Gastrocnemius medialis (tissue), 4 donors: ENCODE measurements at regions not wholly inside any gene's neighbourhood (a gene's known extent, or its start where the extent isn't known, plus 50 kb on each side); places are given as distances from the start of the nearest gene placed in this dataset.

Experiments used
- ATAC-seq, 2 donors: fragments of 150-250 bp; one replicate each; pipeline ENCODE4 v1.9.1; 2016
- DNase-seq, 2 donors: peaks; one replicate each; pipeline ENCODE4 v3.0.0-alpha.2; 2019
- H3K27ac ChIP-seq, 4 donors: fragments of 200-600 bp; sonication (generic); 1 replicate in 1 of 4; 2 replicates in 3 of 4; pipeline ENCODE4 v1.5.1; 2016 to 2018; ENCODE audit warnings: mild to moderate bottlenecking in 2 of 4, moderate library complexity in 1 of 4
- H3K27me3 ChIP-seq, 3 donors: fragments of 200-600 bp; sonication (generic) in 2 of 3; 1 replicate in 1 of 3; 2 replicates in 2 of 3; pipeline versions ENCODE4 v1.5.1 to v1.6.0; 2016 to 2019; ENCODE audit warnings: mild to moderate bottlenecking in 1 of 3, moderate library complexity in 1 of 3
- H3K36me3 ChIP-seq, 2 donors: fragments of 200-600 bp; sonication (generic) in 1 of 2; one replicate each; pipeline ENCODE4 v1.5.1; 2017 to 2018
- H3K4me1 ChIP-seq, 2 donors: fragments of 200-600 bp; sonication (generic) in 1 of 2; one replicate each; pipeline ENCODE4 v1.5.1; 2016 to 2017; ENCODE audit warnings: mild to moderate bottlenecking in 2 of 2
- H3K4me3 ChIP-seq, 4 donors: fragments of 200-600 bp; sonication (generic) in 3 of 4; 1 replicate in 1 of 4; 2 replicates in 3 of 4; pipeline ENCODE4 v1.5.1; 2016 to 2019; ENCODE audit warnings: mild to moderate bottlenecking in 2 of 4
- H3K9me3 ChIP-seq, 3 donors: fragments of 200-600 bp; sonication (generic) in 2 of 3; 1 replicate in 1 of 3; 2 replicates in 2 of 3; pipeline ENCODE4 v1.5.1; 2016 to 2019
- CTCF ChIP-seq, 5 experiments: fragments of 450-650 bp in 3 of 5; fragments of 200-600 bp in 2 of 5; sonication (generic) in 2 of 5; IDR thresholded peaks in 4 of 5; conservative IDR thresholded peaks in 1 of 5; 1 replicate in 4 of 5; 2 replicates in 1 of 5; pipeline ENCODE4 v1.5.1; 2016 to 2019; ENCODE audit warnings: antibody characterized with exemption in 5 of 5, mild to moderate bottlenecking in 3 of 5, moderate library complexity in 3 of 5
- POLR2A ChIP-seq, 2 donors: fragments of 450-650 bp; IDR thresholded peaks; one replicate each; pipeline ENCODE4 v1.6.1; 2017; ENCODE audit warnings: antibody characterized with exemption in 2 of 2, mild to moderate bottlenecking in 2 of 2, moderate library complexity in 2 of 2
- in situ Hi-C, 4 donors: fragments of 200-750 bp; cut with MboI; loops; one replicate each; pipeline versions ENCODE4 v1.15.0 to v1.8.0; 2017; ENCODE audit warnings: low sequenced_read_pairs in 4 of 4
- intact Hi-C: fragments of 100-400 bp; cut with DNase I; formaldehyde crosslinking; loops from one replicate; pipeline ENCODE4 v1.15.1; 2023; ENCODE audit warnings: low total_unique reads

- Histone ChIP-seq H3K27ac (no peak overlapping the region), H3K9me3 (no peaks in the 10 kb centered on the region), H3K4me1 (no peaks in the 10 kb centered on the region), H3K4me3 (no peak overlapping the region), H3K27me3 (no peaks in the 10 kb centered on the region), H3K36me3 (no peaks in the 10 kb centered on the region)
- in situ Hi-C loops: no loop called here
- no peak for ATAC-seq
- TF ChIP-seq POLR2A (IDR thresholded peaks at IDR 0.05) (no peak), CTCF (IDR thresholded peaks at IDR 0.05 in 4 of 5, conservative IDR thresholded peaks at IDR 0.05 in 1 of 5) (no peak)
- DNase-seq: no peak
- intact Hi-C loops: no loop called here
Measured at GRCh38 chr14:79992407-79993198, 218.7 kb downstream of the DIO2 start.

DNA sequence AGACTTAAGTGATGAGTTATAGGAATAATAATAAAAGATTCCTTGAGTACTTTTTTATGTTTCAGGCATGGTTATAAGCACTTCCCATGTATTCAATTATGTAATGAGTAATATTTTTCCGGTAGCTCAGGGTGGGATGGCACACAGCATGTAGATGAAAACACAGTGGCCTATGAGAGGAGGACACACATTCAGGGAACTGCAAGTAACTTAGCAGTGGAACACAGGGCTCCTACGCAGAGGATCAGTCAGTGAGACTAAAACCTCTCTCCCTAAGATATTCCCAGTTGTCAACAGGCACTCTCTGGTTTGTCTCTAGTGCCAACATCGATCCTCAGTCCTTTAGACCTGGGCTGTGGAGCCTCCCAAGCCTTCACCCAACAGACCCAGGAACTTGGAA lies 219.4 kb downstream of the DIO2 start:
- ATAC-seq (no peak), DNase-seq (no peak)
- H3K36me3 ChIP-seq: no peaks in the 10 kb centered on the region
- in situ Hi-C loops: no loop called here
- H3K4me1 ChIP-seq: no peaks in the 10 kb centered on the region
- no peak overlapping the region for H3K4me3 ChIP-seq
- intact Hi-C loops: no loop called here
- TF ChIP-seq CTCF (IDR thresholded peaks at IDR 0.05 in 4 of 5, conservative IDR thresholded peaks at IDR 0.05 in 1 of 5) (no peak), POLR2A (IDR thresholded peaks at IDR 0.05) (no peak)
- H3K27me3 ChIP-seq: no peaks in the 10 kb centered on the region
- H3K27ac ChIP-seq: no peak overlapping the region
- H3K9me3 ChIP-seq: no peaks in the 10 kb centered on the region

- Histone ChIP-seq H3K27me3 (no peaks in the 10 kb centered on the region), H3K4me3 (no peak overlapping the region), H3K4me1 (no peaks in the 10 kb centered on the region), H3K36me3 (no peaks in the 10 kb centered on the region), H3K27ac (no peak overlapping the region), H3K9me3 (no peaks in the 10 kb centered on the region)
- TF ChIP-seq CTCF (IDR thresholded peaks at IDR 0.05 in 4 of 5, conservative IDR thresholded peaks at IDR 0.05 in 1 of 5): no peak
- TF ChIP-seq POLR2A (IDR thresholded peaks at IDR 0.05): no peak
- DNase-seq (no peak), ATAC-seq (no peak)
- intact Hi-C loops (no loop called here), in situ Hi-C loops (no loop called here)
Measured at GRCh38 chr14:79989990-79990389, 221.3 kb downstream of the DIO2 start.

DNA sequence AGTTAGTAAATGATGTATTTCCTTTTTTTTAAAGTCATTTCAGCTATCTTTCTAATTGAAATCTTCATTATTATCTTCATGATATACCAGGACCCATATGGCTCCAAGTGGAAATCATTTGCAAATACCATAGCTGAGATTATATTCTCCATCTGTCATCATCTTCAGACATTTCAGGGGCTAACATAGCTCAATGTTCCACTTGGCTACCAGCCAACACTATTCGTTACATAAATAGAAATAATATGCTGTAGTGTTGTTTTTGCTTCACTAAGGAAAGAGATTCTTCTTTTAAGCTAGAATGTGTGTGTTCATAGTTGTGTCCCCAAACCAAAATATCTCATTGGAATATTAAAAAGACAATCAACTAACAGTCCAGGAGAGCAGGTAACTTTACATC lies 225.1 kb downstream of the DIO2 start:
- DNase-seq (no peak), ATAC-seq (no peak)
- TF ChIP-seq POLR2A (IDR thresholded peaks at IDR 0.05) (no peak), CTCF (IDR thresholded peaks at IDR 0.05 in 4 of 5, conservative IDR thresholded peaks at IDR 0.05 in 1 of 5) (no peak)
- Histone ChIP-seq H3K9me3 (no peaks in the 10 kb centered on the region), H3K36me3 (no peaks in the 10 kb centered on the region), H3K4me3 (no peak overlapping the region), H3K27me3 (no peaks in the 10 kb centered on the region), H3K4me1 (no peaks in the 10 kb centered on the region), H3K27ac (no peak overlapping the region)
- in situ Hi-C loops: no loop called here
- intact Hi-C loops: no loop called here

DNA sequence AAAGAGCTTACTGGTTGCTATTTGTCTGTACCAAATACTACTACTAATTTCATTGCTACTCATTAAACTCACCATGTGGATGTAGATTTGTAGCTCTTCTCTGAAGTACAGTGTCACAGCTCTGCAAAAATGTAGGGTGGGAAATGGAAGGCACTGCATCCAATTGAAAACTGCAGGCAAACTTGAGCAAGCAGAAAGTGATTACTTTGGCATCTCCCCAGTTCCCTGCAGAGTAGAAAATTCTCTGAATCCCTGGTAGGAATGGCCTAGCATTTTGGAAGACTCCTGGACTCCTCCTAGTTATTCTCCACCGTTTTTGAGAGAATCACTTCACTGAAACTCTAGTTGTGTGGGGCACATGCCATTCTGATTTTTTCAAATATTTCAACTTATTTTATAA lies 239.1 kb downstream of the DIO2 start:
- Histone ChIP-seq H3K36me3 (no peaks in the 10 kb centered on the region), H3K27me3 (no peaks in the 10 kb centered on the region), H3K27ac (no peak overlapping the region), H3K4me1 (no peaks in the 10 kb centered on the region), H3K9me3 (no peaks in the 10 kb centered on the region), H3K4me3 (no peak overlapping the region)
- ATAC-seq: no peak
- in situ Hi-C loops (no loop called here), intact Hi-C loops (no loop called here)
- no peak for TF ChIP-seq CTCF (IDR thresholded peaks at IDR 0.05 in 4 of 5, conservative IDR thresholded peaks at IDR 0.05 in 1 of 5)
- no peak for TF ChIP-seq POLR2A (IDR thresholded peaks at IDR 0.05)
- no peak for DNase-seq
